Neural cell (in vitro differentiated cells): ENCODE measurements at regions not wholly inside any gene's neighbourhood (a gene's known extent, or its start where the extent isn't known, plus 50 kb on each side); places are given as distances from the start of the nearest gene placed in this dataset.

Experiments used
- EZH2 ChIP-seq: fragments of 200-600, 300-800 bp; shearing (Covaris generic), sonication (generic); IDR thresholded peaks from 2 replicates; pipeline ENCODE4 v1.6.1; 2014; ENCODE audit warnings: antibody characterized with exemption, low read length, borderline replicate concordance, mild to moderate bottlenecking; ENCODE audit not compliant: insufficient read depth, poor library complexity, severe bottlenecking
- SMC3 ChIP-seq: fragments of 450-650 bp; conservative IDR thresholded peaks from 2 replicates; pipeline ENCODE4 v1.6.1; 2014; ENCODE audit warnings: antibody characterized with exemption, mild to moderate bottlenecking, moderate library complexity; ENCODE audit not compliant: poor library complexity
- TF ChIP-seq, protein P1 (sequence below): IDR thresholded peaks from 2 replicates; pipeline ENCODE4 v1.6.1; 2012; ENCODE audit warnings: borderline replicate concordance
- TF ChIP-seq, protein P2 (sequence below): fragments of 450-650 bp; IDR thresholded peaks from 2 replicates; pipeline ENCODE4 v1.5.1; 2014; ENCODE audit warnings: antibody characterized with exemption, mild to moderate bottlenecking, moderate library complexity; ENCODE audit not compliant: poor library complexity, severe bottlenecking

DNA sequence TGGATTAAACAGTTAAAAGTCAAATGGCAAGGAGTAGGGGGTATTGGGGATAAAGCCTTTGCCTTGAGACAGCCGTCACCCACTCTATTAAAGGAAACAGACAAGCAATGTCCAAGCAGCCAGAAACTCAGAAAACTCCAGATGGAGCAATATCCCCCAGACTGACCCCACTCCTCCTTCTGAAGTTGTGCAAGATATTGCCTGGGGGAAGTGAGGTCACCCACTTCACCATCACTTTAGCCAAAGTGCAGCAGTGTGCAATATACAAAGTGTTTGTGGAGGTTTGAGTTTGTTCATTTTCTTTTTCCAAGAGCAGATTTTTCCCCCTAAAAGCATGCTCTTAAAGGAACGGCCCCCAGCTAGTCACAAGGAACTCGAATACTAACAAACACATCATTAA, 125.1 kb downstream of the ETS2 start:
- TF ChIP-seq, protein P1, sequence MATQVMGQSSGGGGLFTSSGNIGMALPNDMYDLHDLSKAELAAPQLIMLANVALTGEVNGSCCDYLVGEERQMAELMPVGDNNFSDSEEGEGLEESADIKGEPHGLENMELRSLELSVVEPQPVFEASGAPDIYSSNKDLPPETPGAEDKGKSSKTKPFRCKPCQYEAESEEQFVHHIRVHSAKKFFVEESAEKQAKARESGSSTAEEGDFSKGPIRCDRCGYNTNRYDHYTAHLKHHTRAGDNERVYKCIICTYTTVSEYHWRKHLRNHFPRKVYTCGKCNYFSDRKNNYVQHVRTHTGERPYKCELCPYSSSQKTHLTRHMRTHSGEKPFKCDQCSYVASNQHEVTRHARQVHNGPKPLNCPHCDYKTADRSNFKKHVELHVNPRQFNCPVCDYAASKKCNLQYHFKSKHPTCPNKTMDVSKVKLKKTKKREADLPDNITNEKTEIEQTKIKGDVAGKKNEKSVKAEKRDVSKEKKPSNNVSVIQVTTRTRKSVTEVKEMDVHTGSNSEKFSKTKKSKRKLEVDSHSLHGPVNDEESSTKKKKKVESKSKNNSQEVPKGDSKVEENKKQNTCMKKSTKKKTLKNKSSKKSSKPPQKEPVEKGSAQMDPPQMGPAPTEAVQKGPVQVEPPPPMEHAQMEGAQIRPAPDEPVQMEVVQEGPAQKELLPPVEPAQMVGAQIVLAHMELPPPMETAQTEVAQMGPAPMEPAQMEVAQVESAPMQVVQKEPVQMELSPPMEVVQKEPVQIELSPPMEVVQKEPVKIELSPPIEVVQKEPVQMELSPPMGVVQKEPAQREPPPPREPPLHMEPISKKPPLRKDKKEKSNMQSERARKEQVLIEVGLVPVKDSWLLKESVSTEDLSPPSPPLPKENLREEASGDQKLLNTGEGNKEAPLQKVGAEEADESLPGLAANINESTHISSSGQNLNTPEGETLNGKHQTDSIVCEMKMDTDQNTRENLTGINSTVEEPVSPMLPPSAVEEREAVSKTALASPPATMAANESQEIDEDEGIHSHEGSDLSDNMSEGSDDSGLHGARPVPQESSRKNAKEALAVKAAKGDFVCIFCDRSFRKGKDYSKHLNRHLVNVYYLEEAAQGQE: no peak
- TF ChIP-seq, protein P2, sequence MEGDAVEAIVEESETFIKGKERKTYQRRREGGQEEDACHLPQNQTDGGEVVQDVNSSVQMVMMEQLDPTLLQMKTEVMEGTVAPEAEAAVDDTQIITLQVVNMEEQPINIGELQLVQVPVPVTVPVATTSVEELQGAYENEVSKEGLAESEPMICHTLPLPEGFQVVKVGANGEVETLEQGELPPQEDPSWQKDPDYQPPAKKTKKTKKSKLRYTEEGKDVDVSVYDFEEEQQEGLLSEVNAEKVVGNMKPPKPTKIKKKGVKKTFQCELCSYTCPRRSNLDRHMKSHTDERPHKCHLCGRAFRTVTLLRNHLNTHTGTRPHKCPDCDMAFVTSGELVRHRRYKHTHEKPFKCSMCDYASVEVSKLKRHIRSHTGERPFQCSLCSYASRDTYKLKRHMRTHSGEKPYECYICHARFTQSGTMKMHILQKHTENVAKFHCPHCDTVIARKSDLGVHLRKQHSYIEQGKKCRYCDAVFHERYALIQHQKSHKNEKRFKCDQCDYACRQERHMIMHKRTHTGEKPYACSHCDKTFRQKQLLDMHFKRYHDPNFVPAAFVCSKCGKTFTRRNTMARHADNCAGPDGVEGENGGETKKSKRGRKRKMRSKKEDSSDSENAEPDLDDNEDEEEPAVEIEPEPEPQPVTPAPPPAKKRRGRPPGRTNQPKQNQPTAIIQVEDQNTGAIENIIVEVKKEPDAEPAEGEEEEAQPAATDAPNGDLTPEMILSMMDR: no peak
- no peak for TF ChIP-seq EZH2
- no peak for TF ChIP-seq SMC3
